ENCODE measurements at regions not wholly inside any gene's neighbourhood (a gene's known extent, or its start where the extent isn't known, plus 50 kb on each side); places are given as distances from the start of the nearest gene placed in this dataset.
"Not testable (repeated sequence)": the region's sequence is repeated elsewhere in the genome, so short reads cannot be mapped to it uniquely, and the experiment has no call there.

GRCh38 chr1:101122452-101123166 is 97.0 kb upstream of the DPH5 start:
- H3K4me1 Mint-ChIP-seq (ENCODE audit: low read depth): peaks cover 43% of the 10 kb centered on the region
- H3K4me3 Mint-ChIP-seq: no peak overlapping the region
- peaks cover 2% of the 10 kb centered on the region for H3K9me3 Mint-ChIP-seq
- ChIA-PET POLR2A (interaction anchor here (0.7 to 1.4 kb wide), 2 partner anchors 56 to 187 kb away, joined by 3 to 4 read pairs; no protein-coding TSS in a partner anchor), CTCF (interaction anchor here (0.8 to 3.8 kb wide), 6 partner anchors 14 to 187 kb away, joined by 3 to 13 read pairs (median 4); no protein-coding TSS in a partner anchor)
- H3K27me3 Mint-ChIP-seq: no peaks in the 10 kb centered on the region
- no peak for DNase-seq
- intact Hi-C loops (cut with micrococcal nuclease): loop anchor here (1.0 to 5.0 kb wide), 6 partner anchors 8 to 225 kb away; partner anchors contain the start of gene SLC30A7
- peaks cover 3% of the 10 kb centered on the region for H3K36me3 Mint-ChIP-seq
- H3K27ac Mint-ChIP-seq: peak overlapping the region; percentile 1

GRCh38 chr1:101121975-101122374 is 96.4 kb upstream of the DPH5 start:
- H3K4me1 Mint-ChIP-seq (ENCODE audit: low read depth): peaks cover 42% of the 10 kb centered on the region
- ChIA-PET POLR2A (interaction anchor here (1.4 kb wide), 1 partner anchor 57 kb away, joined by 4 read pairs; no protein-coding TSS in a partner anchor), CTCF (interaction anchor here (0.8 to 3.8 kb wide), 6 partner anchors 84 to 188 kb away, joined by 3 to 13 read pairs (median 4); no protein-coding TSS in a partner anchor)
- H3K4me3 Mint-ChIP-seq: no peak overlapping the region
- no peaks in the 10 kb centered on the region for H3K27me3 Mint-ChIP-seq
- H3K9me3 Mint-ChIP-seq: peaks cover 2% of the 10 kb centered on the region
- H3K36me3 Mint-ChIP-seq: peaks cover 3% of the 10 kb centered on the region
- H3K27ac Mint-ChIP-seq: no peak overlapping the region
- DNase-seq: no peak
- intact Hi-C loops (cut with micrococcal nuclease): loop anchor here (1.0 to 5.0 kb wide), 7 partner anchors 8 to 225 kb away; partner anchors contain the start of gene SLC30A7

GRCh38 chr1:101121504-101121903 is 95.9 kb upstream of the DPH5 start:
- Mint-ChIP-seq H3K27ac (no peak overlapping the region), H3K4me3 (no peak overlapping the region), H3K9me3 (peaks cover 2% of the 10 kb centered on the region), H3K4me1 (ENCODE audit: low read depth) (peaks cover 42% of the 10 kb centered on the region), H3K27me3 (no peaks in the 10 kb centered on the region), H3K36me3 (peaks cover 3% of the 10 kb centered on the region)
- POLR2A ChIA-PET: interaction anchor here (1.4 kb wide), 1 partner anchor 57 kb away, joined by 4 read pairs; no protein-coding TSS in a partner anchor
- intact Hi-C loops (cut with micrococcal nuclease): loop anchor here (1.0 to 5.0 kb wide), 3 partner anchors 163 to 224 kb away; partner anchors contain the start of gene SLC30A7
- DNase-seq: no peak
- CTCF ChIA-PET: interaction anchor here (0.7 to 3.8 kb wide), 7 partner anchors 15 to 205 kb away, joined by 3 to 13 read pairs (median 4); no protein-coding TSS in a partner anchor

- H3K27me3 Mint-ChIP-seq: no peaks in the 10 kb centered on the region
- peaks cover 47% of the 10 kb centered on the region for H3K4me1 Mint-ChIP-seq (ENCODE audit: low read depth)
- ChIA-PET CTCF (interaction anchor here (0.7 to 3.8 kb wide), 5 partner anchors 16 to 204 kb away, joined by 3 to 13 read pairs (median 4); no protein-coding TSS in a partner anchor), POLR2A (no interaction called here)
- DNase-seq: no peak
- H3K9me3 Mint-ChIP-seq: peaks cover 2% of the 10 kb centered on the region
- H3K36me3 Mint-ChIP-seq: peaks cover 3% of the 10 kb centered on the region
- intact Hi-C loops (cut with micrococcal nuclease): loop anchor here (1.0 to 5.0 kb wide), 3 partner anchors 163 to 224 kb away; partner anchors contain the start of gene SLC30A7
- no peak overlapping the region for H3K4me3 Mint-ChIP-seq
- H3K27ac Mint-ChIP-seq: no peak overlapping the region
Observed at GRCh38 chr1:101120868-101121267, 95.3 kb upstream of the DPH5 start.

GRCh38 chr1:101119289-101119688 is 93.7 kb upstream of the DPH5 start:
- intact Hi-C loops (cut with micrococcal nuclease): no loop called here
- ChIA-PET POLR2A (interaction anchor here (0.7 kb wide), 1 partner anchor 60 kb away, joined by 4 read pairs; no protein-coding TSS in a partner anchor), CTCF (interaction anchor here (2.5 kb wide), 1 partner anchor 119 kb away, joined by 5 read pairs; no protein-coding TSS in a partner anchor)
- Mint-ChIP-seq H3K27me3 (no peaks in the 10 kb centered on the region), H3K4me1 (ENCODE audit: low read depth) (peaks cover 44% of the 10 kb centered on the region), H3K36me3 (peaks cover 2% of the 10 kb centered on the region), H3K27ac (no peak overlapping the region), H3K9me3 (peaks cover 4% of the 10 kb centered on the region), H3K4me3 (no peak overlapping the region)
- no peak for DNase-seq

- no peak for DNase-seq
- ChIA-PET POLR2A (no interaction called here), CTCF (interaction anchor here (1.9 kb wide), 1 partner anchor 123 kb away, joined by 5 read pairs; no protein-coding TSS in a partner anchor)
- Mint-ChIP-seq H3K4me3 (no peak overlapping the region), H3K36me3 (no peaks in the 10 kb centered on the region), H3K27ac (no peak overlapping the region), H3K27me3 (no peaks in the 10 kb centered on the region), H3K9me3 (peaks cover 12% of the 10 kb centered on the region), H3K4me1 (ENCODE audit: low read depth) (peaks cover 41% of the 10 kb centered on the region)
- intact Hi-C loops (cut with micrococcal nuclease): no loop called here
Observed at GRCh38 chr1:101116006-101116405, 90.4 kb upstream of the DPH5 start.

GRCh38 chr1:101115112-101115511 is 89.5 kb upstream of the DPH5 start:
- ChIA-PET CTCF (interaction anchor here (0.6 kb wide), 1 partner anchor 156 kb away, joined by 3 read pairs; no protein-coding TSS in a partner anchor), POLR2A (no interaction called here)
- no peaks in the 10 kb centered on the region for H3K27me3 Mint-ChIP-seq
- peaks cover 43% of the 10 kb centered on the region for H3K4me1 Mint-ChIP-seq (ENCODE audit: low read depth)
- H3K9me3 Mint-ChIP-seq: peaks cover 12% of the 10 kb centered on the region
- DNase-seq: no peak
- H3K36me3 Mint-ChIP-seq: no peaks in the 10 kb centered on the region
- no peak overlapping the region for H3K27ac Mint-ChIP-seq
- H3K4me3 Mint-ChIP-seq: no peak overlapping the region
- intact Hi-C loops (cut with micrococcal nuclease): no loop called here

GRCh38 chr1:101114128-101114527 is 88.5 kb upstream of the DPH5 start:
- H3K36me3 Mint-ChIP-seq, H3K27me3 Mint-ChIP-seq, DNase-seq, H3K27ac Mint-ChIP-seq, POLR2A ChIA-PET, H3K4me3 Mint-ChIP-seq: not testable (repeated sequence)
- intact Hi-C loops (cut with micrococcal nuclease): loop anchor here (5.0 kb wide), 1 partner anchor 47 kb away; no protein-coding TSS in a partner anchor
- Mint-ChIP-seq H3K4me1 (ENCODE audit: low read depth) (peaks cover 43% of the 10 kb centered on the region), H3K9me3 (peaks cover 12% of the 10 kb centered on the region)
- CTCF ChIA-PET: interaction anchor here (0.6 kb wide), 1 partner anchor 179 kb away, joined by 3 read pairs; no protein-coding TSS in a partner anchor

- Mint-ChIP-seq H3K4me3 (peak overlapping the region; percentile 25), H3K27me3 (no peaks in the 10 kb centered on the region), H3K9me3 (peaks cover 12% of the 10 kb centered on the region), H3K4me1 (ENCODE audit: low read depth) (peaks cover 56% of the 10 kb centered on the region), H3K36me3 (no peaks in the 10 kb centered on the region), H3K27ac (peak overlapping the region; percentile 87)
- POLR2A ChIA-PET: interaction anchor here (0.6 to 1.5 kb wide), 2 partner anchors 179 to 1155 kb away, joined by 3 to 4 read pairs; no protein-coding TSS in a partner anchor
- CTCF ChIA-PET: interaction anchor here (0.9 to 1.2 kb wide), 3 partner anchors 123 to 197 kb away, joined by 3 to 5 read pairs (median 3); no protein-coding TSS in a partner anchor
- DNase-seq: peak; percentile 76
- intact Hi-C loops (cut with micrococcal nuclease): loop anchor here (1.0 to 5.0 kb wide), 8 partner anchors 17 to 185 kb away; no protein-coding TSS in a partner anchor
Observed at GRCh38 chr1:101112051-101112780, 86.6 kb upstream of the DPH5 start.

GRCh38 chr1:101111461-101111860 is 85.9 kb upstream of the DPH5 start:
- Mint-ChIP-seq H3K9me3 (peaks cover 12% of the 10 kb centered on the region), H3K4me3 (no peak overlapping the region), H3K4me1 (ENCODE audit: low read depth) (peaks cover 61% of the 10 kb centered on the region), H3K27ac (peak overlapping the region; percentile 87), H3K36me3 (no peaks in the 10 kb centered on the region), H3K27me3 (no peaks in the 10 kb centered on the region)
- intact Hi-C loops (cut with micrococcal nuclease): loop anchor here (5.0 kb wide), 1 partner anchor 44 kb away; no protein-coding TSS in a partner anchor
- ChIA-PET POLR2A (no interaction called here), CTCF (interaction anchor here (1.0 kb wide), 1 partner anchor 127 kb away, joined by 5 read pairs; no protein-coding TSS in a partner anchor)
- no peak for DNase-seq

- Mint-ChIP-seq H3K36me3 (no peaks in the 10 kb centered on the region), H3K4me1 (ENCODE audit: low read depth) (peaks cover 53% of the 10 kb centered on the region), H3K27ac (no peak overlapping the region), H3K27me3 (no peaks in the 10 kb centered on the region), H3K9me3 (peaks cover 12% of the 10 kb centered on the region), H3K4me3 (no peak overlapping the region)
- no peak for DNase-seq
- ChIA-PET CTCF (interaction anchor here (0.9 to 1.2 kb wide), 2 partner anchors 129 to 178 kb away, joined by 4 read pairs; no protein-coding TSS in a partner anchor), POLR2A (no interaction called here)
- intact Hi-C loops (cut with micrococcal nuclease): loop anchor here (5.0 kb wide), 1 partner anchor 42 kb away; no protein-coding TSS in a partner anchor
Observed at GRCh38 chr1:101109791-101110190, 84.2 kb upstream of the DPH5 start.
